Calu3 (cell line): ENCODE measurements at regions not wholly inside any gene's neighbourhood (a gene's known extent, or its start where the extent isn't known, plus 50 kb on each side); places are given as distances from the start of the nearest gene placed in this dataset.

Source experiments
- BruUV-seq: library from RNA; stranded (reverse); fragments of 400-500 nt; replicated peaks from 2 replicates; lab custom pipeline; 2021; lab: Mats Ljungman, UMichigan
- CTCF ChIA-PET: fragments of 300-600 bp; sonication (Branson Sonifier 250); formaldehyde crosslinking; loops from one replicate; lab custom pipeline; 2022; ENCODE audit warnings: antibody characterized with exemption; lab: Charles Lee
- DNase-seq: peaks from one replicate; pipeline ENCODE4 v3.0.0; 2022
- H3K27ac Mint-ChIP-seq: one replicate; pipeline ENCODE4 v1.8.0; 2022; ENCODE audit warnings: mixed read lengths; ENCODE audit not compliant: unreplicated experiment
- H3K27me3 Mint-ChIP-seq: one replicate; pipeline ENCODE4 v1.8.0; 2022; ENCODE audit warnings: mixed read lengths; ENCODE audit not compliant: unreplicated experiment
- H3K36me3 Mint-ChIP-seq: one replicate; pipeline ENCODE4 v1.8.0; 2022; ENCODE audit warnings: mild to moderate bottlenecking, moderate library complexity, mixed read lengths; ENCODE audit not compliant: insufficient read depth, unreplicated experiment
- H3K4me1 Mint-ChIP-seq: one replicate; pipeline ENCODE4 v1.8.0; 2022; ENCODE audit warnings: mild to moderate bottlenecking, low read depth, mixed read lengths; ENCODE audit not compliant: unreplicated experiment
- H3K4me3 Mint-ChIP-seq: one replicate; pipeline ENCODE4 v1.8.0; 2022; ENCODE audit warnings: mild to moderate bottlenecking, low read depth, moderate library complexity, mixed read lengths; ENCODE audit not compliant: unreplicated experiment
- H3K9me3 Mint-ChIP-seq: one replicate; pipeline ENCODE4 v1.8.0; 2022; ENCODE audit warnings: low read depth, mixed read lengths; ENCODE audit not compliant: unreplicated experiment
- CTCF ChIP-seq: fragments of 200-600 bp; IDR thresholded peaks from one replicate; pipeline ENCODE4 v1.8.0; 2022; ENCODE audit warnings: antibody characterized with exemption; ENCODE audit not compliant: unreplicated experiment
- intact Hi-C: fragments of 100-400 bp; cut with micrococcal nuclease; formaldehyde crosslinking; loops from one replicate; pipeline ENCODE4 v1.10.0; 2022; ENCODE audit not compliant: unreplicated experiment

- BruUV-seq: no TSS peak
- H3K36me3 Mint-ChIP-seq: no peaks in the 10 kb centered on the region
- no peak overlapping the region for H3K27ac Mint-ChIP-seq
- CTCF ChIA-PET: no interaction called here
- peaks cover 18% of the 10 kb centered on the region for H3K27me3 Mint-ChIP-seq
- H3K9me3 Mint-ChIP-seq: no peaks in the 10 kb centered on the region
- DNase-seq: no peak
- H3K4me1 Mint-ChIP-seq: no peaks in the 10 kb centered on the region
- no peak for TF ChIP-seq CTCF
- intact Hi-C loops: no loop called here
- no peak overlapping the region for H3K4me3 Mint-ChIP-seq
Observed at GRCh38 chr3:111303760-111304159, 232.1 kb downstream of the NECTIN3 start.

GRCh38 chr3:111307676-111308075 lies 234.3 kb upstream of the CD96 start:
- H3K4me1 Mint-ChIP-seq: peaks cover 17% of the 10 kb centered on the region
- CTCF ChIA-PET: interaction anchor here (0.7 kb wide), 1 partner anchor 109 kb away, joined by 4 read pairs; no protein-coding TSS in a partner anchor

GRCh38 chr3:111311126-111311525 lies 230.9 kb upstream of the CD96 start:
- Mint-ChIP-seq H3K27ac (no peak overlapping the region), H3K4me1 (peaks cover 17% of the 10 kb centered on the region), H3K4me3 (no peak overlapping the region), H3K9me3 (no peaks in the 10 kb centered on the region), H3K36me3 (no peaks in the 10 kb centered on the region), H3K27me3 (no peaks in the 10 kb centered on the region)
- BruUV-seq: no TSS peak
- TF ChIP-seq CTCF: no peak
- intact Hi-C loops: no loop called here
- DNase-seq: no peak
- CTCF ChIA-PET: interaction anchor here (0.9 kb wide), 1 partner anchor 19 kb away, joined by 3 read pairs; no protein-coding TSS in a partner anchor

More at GRCh38 chr3:111307676-111308075, 234.3 kb upstream of the CD96 start:
- no peak for DNase-seq
- BruUV-seq: no TSS peak
- peaks cover 18% of the 10 kb centered on the region for H3K27me3 Mint-ChIP-seq
- H3K36me3 Mint-ChIP-seq: no peaks in the 10 kb centered on the region
- no peak overlapping the region for H3K27ac Mint-ChIP-seq
- no peak for TF ChIP-seq CTCF
- intact Hi-C loops: no loop called here
- H3K4me3 Mint-ChIP-seq: no peak overlapping the region
- no peaks in the 10 kb centered on the region for H3K9me3 Mint-ChIP-seq

- H3K9me3 Mint-ChIP-seq: no peaks in the 10 kb centered on the region
- peaks cover 17% of the 10 kb centered on the region for H3K4me1 Mint-ChIP-seq
- H3K36me3 Mint-ChIP-seq: no peaks in the 10 kb centered on the region
- no peak for TF ChIP-seq CTCF
- no TSS peak for BruUV-seq
- H3K27ac Mint-ChIP-seq: no peak overlapping the region
- H3K4me3 Mint-ChIP-seq: no peak overlapping the region
- no peak for DNase-seq
- H3K27me3 Mint-ChIP-seq: no peaks in the 10 kb centered on the region
- intact Hi-C loops: no loop called here
- CTCF ChIA-PET: no interaction called here
Observed at GRCh38 chr3:111311709-111312235, 230.2 kb upstream of the CD96 start.
